Testis (tissue), 2 donors: ENCODE measurements at regions not wholly inside any gene's neighbourhood (a gene's known extent, or its start where the extent isn't known, plus 50 kb on each side); places are given as distances from the start of the nearest gene placed in this dataset.
"Not testable (repeated sequence)": the region's sequence is repeated elsewhere in the genome, so short reads cannot be mapped to it uniquely, and the experiment has no call there.

Source experiments
- DNase-seq: peaks from one replicate; pipeline ENCODE4 v3.0.0-alpha.2; 2019
- H3K27ac ChIP-seq, 2 donors: fragments of 200-600 bp; sonication (generic); one replicate each; pipeline ENCODE4 v1.5.1; 2019
- H3K27me3 ChIP-seq: fragments of 200-600 bp; sonication (generic); one replicate; pipeline ENCODE4 v1.5.1; 2019
- H3K36me3 ChIP-seq: fragments of 200-600 bp; sonication (generic); one replicate; pipeline ENCODE4 v1.5.1; 2017; ENCODE audit warnings: low read depth; ENCODE audit errors: missing control alignments
- H3K4me1 ChIP-seq: fragments of 200-600 bp; sonication (generic); one replicate; pipeline ENCODE4 v1.5.1; 2019
- H3K4me3 ChIP-seq, 2 donors: fragments of 200-600 bp; sonication (generic); one replicate each; pipeline ENCODE4 v1.5.1; 2017 to 2019
- H3K9me3 ChIP-seq: fragments of 200-600 bp; sonication (generic); one replicate; pipeline ENCODE4 v1.5.1; 2017
- POLR2A ChIP-seq: fragments of 450-650 bp; IDR thresholded peaks from one replicate; pipeline ENCODE4 v1.6.1; 2017; ENCODE audit warnings: antibody characterized with exemption, mild to moderate bottlenecking, moderate library complexity
- WGBS, 2 donors: methylation state at CpG; one replicate each; pipeline ENCODE4 v1.1.5; 2018; 5-methylcytosine and 5-hydroxymethylcytosine counted together
- intact Hi-C: fragments of 100-400 bp; cut with DNase I; formaldehyde crosslinking; loops from one replicate; pipeline ENCODE4 v1.15.1; 2023; ENCODE audit warnings: low total_unique reads
- TF ChIP-seq, protein P1 (sequence below), 3 experiments: fragments of 450-650 bp in 2 of 3; fragments of 200-600 bp in 1 of 3; sonication (generic) in 1 of 3; IDR thresholded peaks; one replicate each; pipeline ENCODE4 v1.5.1; 2016 to 2019; ENCODE audit warnings: antibody characterized with exemption in 3 of 3, mild to moderate bottlenecking in 2 of 3, moderate library complexity in 1 of 3

DNA sequence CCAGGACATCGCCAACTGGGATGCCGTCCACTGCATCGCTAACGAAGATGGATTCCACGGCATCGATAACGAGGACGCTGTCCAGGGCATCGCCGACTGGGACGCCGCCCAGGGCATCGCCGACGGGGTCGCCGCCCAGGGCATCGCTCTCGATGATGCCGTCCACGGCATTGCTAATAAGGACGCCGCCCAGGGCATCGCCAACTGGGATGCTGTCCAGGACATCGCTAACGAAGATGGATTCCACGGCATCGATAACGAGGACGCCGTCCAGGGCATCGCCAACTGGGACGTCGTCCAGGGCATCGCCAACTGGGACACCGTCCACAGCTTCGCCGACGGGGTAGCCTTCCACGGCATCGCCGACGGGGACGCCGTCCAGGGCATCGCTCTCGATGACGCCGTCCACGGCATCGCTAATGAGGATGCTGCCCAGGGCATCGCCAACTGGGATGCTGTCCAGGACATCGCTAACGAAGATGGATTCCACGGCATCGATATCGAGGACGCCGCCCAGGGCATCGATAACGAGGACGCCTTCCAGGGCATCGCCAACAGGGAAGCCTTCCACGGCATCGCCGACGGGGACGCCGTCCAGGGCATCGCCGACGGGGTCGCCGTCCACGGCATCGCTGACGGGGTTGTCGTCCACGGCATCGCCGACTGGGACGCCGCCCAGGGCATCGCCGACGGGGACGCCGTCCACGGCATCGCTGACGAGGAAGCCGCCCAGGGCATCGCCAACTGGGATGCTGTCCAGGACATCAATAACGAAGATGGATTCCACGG, 948.4 kb downstream of the TUBA3C start:
- Histone ChIP-seq H3K4me3 (no peak overlapping the region), H3K9me3 (no peaks in the 10 kb centered on the region), H3K27ac (no peak overlapping the region), H3K27me3 (no peaks in the 10 kb centered on the region), H3K4me1 (no peaks in the 10 kb centered on the region), H3K36me3 (no peaks in the 10 kb centered on the region)
- WGBS, 2 donors = 92 to 98% methylated on average over 41 to 90 of the region's 95 CpGs
- intact Hi-C loops = no loop called here
- TF ChIP-seq, protein P1, sequence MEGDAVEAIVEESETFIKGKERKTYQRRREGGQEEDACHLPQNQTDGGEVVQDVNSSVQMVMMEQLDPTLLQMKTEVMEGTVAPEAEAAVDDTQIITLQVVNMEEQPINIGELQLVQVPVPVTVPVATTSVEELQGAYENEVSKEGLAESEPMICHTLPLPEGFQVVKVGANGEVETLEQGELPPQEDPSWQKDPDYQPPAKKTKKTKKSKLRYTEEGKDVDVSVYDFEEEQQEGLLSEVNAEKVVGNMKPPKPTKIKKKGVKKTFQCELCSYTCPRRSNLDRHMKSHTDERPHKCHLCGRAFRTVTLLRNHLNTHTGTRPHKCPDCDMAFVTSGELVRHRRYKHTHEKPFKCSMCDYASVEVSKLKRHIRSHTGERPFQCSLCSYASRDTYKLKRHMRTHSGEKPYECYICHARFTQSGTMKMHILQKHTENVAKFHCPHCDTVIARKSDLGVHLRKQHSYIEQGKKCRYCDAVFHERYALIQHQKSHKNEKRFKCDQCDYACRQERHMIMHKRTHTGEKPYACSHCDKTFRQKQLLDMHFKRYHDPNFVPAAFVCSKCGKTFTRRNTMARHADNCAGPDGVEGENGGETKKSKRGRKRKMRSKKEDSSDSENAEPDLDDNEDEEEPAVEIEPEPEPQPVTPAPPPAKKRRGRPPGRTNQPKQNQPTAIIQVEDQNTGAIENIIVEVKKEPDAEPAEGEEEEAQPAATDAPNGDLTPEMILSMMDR (IDR thresholded peaks at IDR 0.05) = no peak
- TF ChIP-seq POLR2A = no peak
- DNase-seq = no peak

DNA sequence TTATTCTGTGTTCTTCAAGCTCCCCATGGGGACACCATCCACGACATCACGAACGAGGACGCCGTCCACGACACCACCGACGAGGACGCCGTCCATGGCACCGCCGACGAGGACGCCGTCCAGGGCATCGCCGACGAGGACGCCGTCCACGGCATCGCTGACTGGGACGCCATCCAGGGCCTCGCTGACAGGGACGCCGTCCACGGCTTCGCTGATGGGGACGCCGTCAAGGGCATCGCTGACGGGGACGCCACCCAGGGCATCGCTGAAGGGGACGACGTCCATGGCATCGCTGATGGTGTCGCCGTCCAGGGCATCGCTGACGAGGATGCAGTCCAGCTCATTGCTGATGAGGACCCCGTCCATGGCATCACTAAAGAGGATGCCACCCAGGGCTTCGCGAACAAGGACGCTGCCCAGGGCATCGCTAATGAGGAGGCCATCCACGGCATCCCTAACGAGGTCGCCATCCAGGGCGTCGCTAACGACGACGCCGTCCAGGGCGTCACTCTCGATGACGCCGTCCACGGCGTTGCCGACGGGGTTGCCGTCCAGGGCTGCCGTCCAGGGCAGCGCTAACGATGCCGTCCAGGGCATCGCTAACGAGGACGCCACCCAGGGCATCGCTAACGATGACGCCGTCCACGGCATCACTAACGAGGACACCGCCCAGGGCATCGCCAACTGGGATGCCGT, 949.2 kb downstream of the TUBA3C start:
- WGBS, 2 donors = 93% methylated on average over 42 to 63 of the region's 80 CpGs

DNA sequence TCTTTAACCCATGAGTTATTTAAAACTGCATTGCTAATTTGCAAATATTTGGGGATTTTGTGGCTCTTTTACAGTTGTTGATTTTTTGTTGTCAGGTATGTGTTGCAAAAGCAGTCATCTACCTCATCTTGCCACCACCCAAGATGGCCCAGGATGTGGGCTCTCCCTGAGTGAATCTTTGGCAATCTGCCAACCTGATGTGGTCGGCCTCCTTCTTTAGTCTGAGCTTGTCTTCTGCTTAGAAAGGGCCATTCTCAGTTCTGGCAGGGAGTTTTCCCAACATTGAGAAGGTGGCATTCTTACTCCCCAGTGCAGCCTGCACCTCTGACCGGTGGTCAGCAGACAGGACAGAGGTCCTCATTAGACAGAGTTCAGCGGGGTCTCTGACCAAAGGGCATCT, 957.2 kb downstream of the TUBA3C start:
- H3K9me3 ChIP-seq, DNase-seq, H3K27me3 ChIP-seq, H3K27ac ChIP-seq, H3K36me3 ChIP-seq, H3K4me1 ChIP-seq, H3K4me3 ChIP-seq, intact Hi-C loops: not testable (repeated sequence)
- whole genome bisulfite sequencing, 2 donors = 63 to 64% methylated on average over 1 to 3 of the region's 3 CpGs

More for the DNA sequence above, 949.2 kb downstream of the TUBA3C start:
- Histone ChIP-seq H3K4me1 (no peaks in the 10 kb centered on the region), H3K27me3 (no peaks in the 10 kb centered on the region), H3K36me3 (no peaks in the 10 kb centered on the region), H3K4me3 (no peak overlapping the region), H3K27ac (no peak overlapping the region), H3K9me3 (no peaks in the 10 kb centered on the region)
- no peak for DNase-seq
- no peak for TF ChIP-seq POLR2A
- TF ChIP-seq, protein P1 (IDR thresholded peaks at IDR 0.05) = no peak
- intact Hi-C loops = no loop called here

DNA sequence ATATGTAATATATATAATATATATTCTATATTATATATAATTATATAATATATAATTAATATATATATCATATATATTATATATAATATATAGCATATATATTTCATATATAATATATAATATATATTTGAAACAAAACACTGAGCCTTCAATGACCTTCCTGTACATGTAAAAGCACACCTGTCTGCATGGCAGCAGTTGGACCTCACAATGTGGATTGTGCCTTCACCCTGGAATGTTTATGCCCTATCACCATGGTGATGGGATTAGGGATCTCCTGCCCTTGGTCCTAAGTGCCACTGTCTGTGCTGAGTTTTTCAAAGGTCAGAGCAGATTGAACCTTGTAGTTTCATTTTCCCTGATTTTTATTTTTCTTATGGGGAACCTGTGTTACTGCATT, 966.9 kb downstream of the TUBA3C start:
- intact Hi-C loops, H3K9me3 ChIP-seq, H3K27ac ChIP-seq, H3K4me1 ChIP-seq, H3K36me3 ChIP-seq, H3K27me3 ChIP-seq, H3K4me3 ChIP-seq, DNase-seq: not testable (repeated sequence)

DNA sequence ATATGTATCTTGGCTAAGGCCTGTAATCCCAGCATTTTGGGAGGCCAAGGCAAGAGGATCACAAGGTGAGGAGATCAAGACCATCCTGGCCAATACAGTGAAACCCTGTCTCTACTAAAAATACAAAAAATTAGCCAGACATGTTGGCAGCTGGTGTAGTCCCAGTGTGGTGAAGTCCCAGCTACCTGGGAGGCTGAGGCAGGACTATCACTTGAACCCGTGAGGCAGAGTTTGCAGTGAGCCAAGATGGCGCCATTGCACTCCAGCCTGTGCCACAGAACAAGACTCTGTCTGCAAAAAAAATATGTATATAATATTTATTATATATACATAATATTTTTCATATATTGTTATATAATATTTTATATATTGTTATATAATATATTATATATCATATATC, 968.1 kb downstream of the TUBA3C start:
- H3K27ac ChIP-seq, intact Hi-C loops, DNase-seq, H3K36me3 ChIP-seq, H3K9me3 ChIP-seq, H3K27me3 ChIP-seq, H3K4me1 ChIP-seq, H3K4me3 ChIP-seq: not testable (repeated sequence)
- WGBS, 2 donors = 56 to 81% methylated on average over 2 of the region's 2 CpGs

DNA sequence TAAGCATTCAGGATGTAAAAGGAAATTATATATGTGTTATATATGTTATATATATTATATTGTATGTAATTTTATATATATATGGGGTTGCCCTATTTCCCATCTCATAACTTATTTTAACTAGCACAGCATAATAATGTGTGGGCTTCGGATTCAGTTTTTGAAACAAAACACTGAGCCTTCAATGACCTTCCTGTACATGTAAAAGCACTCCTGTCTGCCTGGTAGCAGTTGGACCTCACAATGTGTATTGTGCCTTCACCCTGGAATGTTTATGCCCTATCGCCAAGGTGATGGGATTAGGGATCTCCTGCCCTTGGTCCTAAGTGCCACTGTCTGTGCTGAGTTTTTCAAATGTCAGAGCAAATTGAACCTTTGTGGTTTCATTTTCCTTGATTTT, 968.8 kb downstream of the TUBA3C start:
- no peak for TF ChIP-seq POLR2A
- TF ChIP-seq, protein P1 (IDR thresholded peaks at IDR 0.05) = no peak
- Histone ChIP-seq H3K9me3 (no peaks in the 10 kb centered on the region), H3K4me1 (no peaks in the 10 kb centered on the region), H3K4me3 (no peak overlapping the region), H3K27me3 (no peaks in the 10 kb centered on the region), H3K36me3 (no peaks in the 10 kb centered on the region), H3K27ac (no peak overlapping the region)
- peak; percentile 73 for DNase-seq
- intact Hi-C loops = no loop called here
- 38% methylated on average over 2 of the region's 2 CpGs for WGBS, 2 donors

DNA sequence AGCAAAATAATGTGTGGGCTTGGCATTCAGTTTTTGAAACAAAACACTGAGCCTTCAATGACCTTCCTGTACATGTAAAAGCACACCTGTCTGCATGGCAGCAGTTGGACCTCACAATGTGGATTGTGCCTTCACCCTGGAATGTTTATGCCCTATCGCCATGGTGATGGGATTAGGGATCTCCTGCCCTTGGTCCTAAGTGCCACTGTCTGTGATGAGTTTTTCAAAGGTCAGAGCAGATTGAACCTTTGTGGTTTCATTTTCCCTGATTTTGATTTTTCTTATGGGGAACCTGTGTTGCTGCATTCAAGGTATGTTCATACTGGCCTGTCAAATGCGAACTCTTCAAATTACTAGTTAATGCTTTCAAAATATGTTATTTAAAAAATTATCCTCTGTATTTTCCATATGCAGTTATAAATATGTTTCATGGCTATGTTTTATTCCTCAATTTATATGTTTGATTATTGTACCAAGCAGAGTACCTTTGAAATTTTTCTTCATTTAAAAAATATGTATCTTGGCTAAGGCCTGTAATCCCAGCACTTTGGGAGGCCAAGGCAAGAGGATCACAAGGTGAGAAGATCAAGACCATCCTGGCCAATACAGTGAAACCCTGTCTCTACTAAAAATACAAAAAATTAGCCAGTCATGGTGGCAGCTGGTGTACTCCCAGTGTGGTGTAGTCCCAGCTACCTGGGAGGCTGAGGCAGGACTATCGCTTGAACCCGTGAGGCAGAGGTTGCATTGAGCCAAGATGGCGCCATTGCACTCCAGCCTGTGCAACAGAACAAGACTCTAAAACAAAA, 969.7 kb downstream of the TUBA3C start:
- WGBS, 2 donors = 57 to 63% methylated on average over 5 of the region's 5 CpGs
- H3K4me1 ChIP-seq, H3K27ac ChIP-seq, H3K36me3 ChIP-seq, H3K27me3 ChIP-seq, H3K9me3 ChIP-seq, H3K4me3 ChIP-seq, intact Hi-C loops: not testable (repeated sequence)
- DNase-seq = peak; percentile 56

DNA sequence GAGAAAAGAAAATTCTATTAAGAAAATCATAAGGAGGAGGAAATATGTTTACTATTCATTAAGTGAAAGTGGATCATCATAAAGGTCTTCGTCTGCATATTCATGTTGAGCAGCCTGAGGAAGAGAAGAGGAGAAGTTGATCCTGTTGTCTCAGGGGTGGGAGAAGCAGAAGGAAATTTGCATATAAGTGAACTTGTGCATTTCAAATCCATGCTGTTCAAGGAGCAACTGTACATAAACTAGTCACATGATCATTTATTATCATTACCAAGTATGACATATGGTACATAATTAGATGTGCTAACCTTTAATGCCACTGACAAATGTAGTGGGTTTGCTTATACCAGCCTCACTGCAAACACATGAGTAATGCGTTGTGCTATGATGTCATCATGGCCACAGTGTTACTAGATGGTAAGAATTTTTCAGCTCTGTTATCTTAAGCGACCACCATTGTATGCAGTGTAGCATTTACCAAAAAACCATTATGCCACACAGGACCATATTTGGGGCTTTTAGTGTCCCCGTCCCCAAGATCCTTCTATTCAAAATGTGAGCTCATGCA, 976.9 kb downstream of the TUBA3C start:
- H3K4me1 ChIP-seq, H3K36me3 ChIP-seq, DNase-seq, H3K9me3 ChIP-seq, H3K4me3 ChIP-seq, H3K27ac ChIP-seq, H3K27me3 ChIP-seq, intact Hi-C loops: not testable (repeated sequence)
- WGBS, 2 donors = 51 to 61% methylated on average over 2 to 4 of the region's 4 CpGs
